IPS-NIHi7 (cell line): ENCODE measurements at regions not wholly inside any gene's neighbourhood (a gene's known extent, or its start where the extent isn't known, plus 50 kb on each side); places are given as distances from the start of the nearest gene placed in this dataset.
"Not testable (repeated sequence)": the region's sequence is repeated elsewhere in the genome, so short reads cannot be mapped to it uniquely, and the experiment has no call there.

ENCODE experiments used
- DNase-seq: peaks from one replicate; pipeline ENCODE4 v3.0.0; 2012; ENCODE audit warnings: mixed read lengths; ENCODE audit errors: extremely low spot score

DNA sequence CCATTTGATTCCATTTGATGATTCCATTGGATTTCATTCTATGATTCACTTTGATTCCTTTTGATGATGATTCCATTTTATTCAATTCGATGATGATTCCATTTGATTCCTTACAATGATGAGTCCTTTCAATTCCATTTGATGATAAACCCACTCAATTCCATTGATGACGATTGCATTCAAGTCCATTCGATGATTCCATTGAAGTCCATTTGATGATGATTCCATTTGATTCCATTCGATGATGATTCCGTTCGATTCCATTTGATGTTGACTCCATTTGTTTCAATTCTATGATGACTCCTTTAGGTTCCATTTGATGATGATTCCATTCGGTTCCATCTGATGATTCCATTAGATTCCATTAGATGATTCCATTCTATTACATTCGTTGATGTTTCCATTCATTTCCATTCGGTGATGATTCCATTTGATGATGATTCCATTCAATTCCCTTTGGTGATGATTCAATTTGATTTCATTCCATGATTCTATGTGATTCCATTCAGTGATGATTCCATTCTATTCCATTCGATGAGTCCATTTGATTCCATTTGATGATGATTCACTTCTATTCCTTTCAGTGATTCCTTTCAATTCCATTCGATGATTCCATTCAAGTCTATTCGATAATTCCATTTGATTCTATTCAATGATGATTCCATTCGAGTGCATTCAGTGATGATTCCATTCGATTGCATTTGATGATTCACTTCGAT lies 1106.0 kb downstream of the RPIA start:
- DNase-seq = no peak

DNA sequence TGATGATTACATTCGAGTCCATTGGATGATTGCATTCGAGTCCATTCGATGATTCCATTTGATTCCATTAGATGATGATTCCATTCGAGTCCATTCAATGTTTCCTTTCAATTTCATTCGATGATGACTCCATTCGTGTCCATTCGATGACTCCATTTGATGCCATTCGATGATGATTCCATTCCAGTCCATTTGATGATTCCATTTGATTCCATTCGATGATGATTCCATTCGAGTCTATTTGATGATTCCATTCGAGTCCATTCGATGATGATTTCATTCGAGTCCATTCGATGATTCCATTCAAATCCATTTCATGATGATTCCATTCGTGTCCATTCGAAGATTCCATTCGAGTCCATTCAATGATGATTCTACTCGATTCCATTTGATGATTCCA lies 1109.7 kb downstream of the RPIA start:
- DNase-seq = not testable (repeated sequence)

DNA sequence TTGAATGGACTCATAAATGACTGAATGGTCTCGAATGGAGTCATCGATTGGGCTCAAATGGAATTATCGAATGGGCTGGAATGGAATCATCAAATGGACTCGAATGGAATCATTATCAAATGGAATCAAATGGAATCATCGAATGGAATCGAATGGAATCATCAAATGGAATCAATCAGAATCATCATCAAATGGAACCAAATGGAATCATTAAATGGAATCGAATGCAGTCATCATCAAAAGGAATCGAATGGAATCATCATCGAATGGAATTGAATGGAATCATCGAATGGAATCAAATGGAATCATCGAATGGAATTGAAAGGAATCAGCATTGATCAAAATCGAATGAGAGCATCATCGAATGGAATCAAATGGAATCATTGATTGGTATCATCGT lies 1114.9 kb downstream of the RPIA start:
- DNase-seq = not testable (repeated sequence)

DNA sequence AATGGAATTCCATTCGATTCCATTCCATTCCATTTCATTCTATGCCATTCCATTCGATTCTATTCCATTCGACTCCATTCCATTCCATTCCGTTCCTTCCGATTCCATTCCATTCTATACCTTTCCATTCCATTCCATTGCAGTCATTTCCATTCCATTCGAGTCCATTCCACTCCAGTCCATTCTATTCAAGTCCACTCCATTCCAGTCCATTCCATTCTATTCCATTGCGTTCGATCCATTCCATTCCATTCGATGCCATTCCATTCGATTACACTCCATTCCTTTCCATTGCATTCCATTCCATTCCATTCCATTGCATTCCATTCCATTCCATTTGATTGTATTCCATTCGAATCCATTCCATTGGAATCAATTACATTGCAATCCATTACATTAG lies 1119.8 kb downstream of the RPIA start:
- no peak for DNase-seq

DNA sequence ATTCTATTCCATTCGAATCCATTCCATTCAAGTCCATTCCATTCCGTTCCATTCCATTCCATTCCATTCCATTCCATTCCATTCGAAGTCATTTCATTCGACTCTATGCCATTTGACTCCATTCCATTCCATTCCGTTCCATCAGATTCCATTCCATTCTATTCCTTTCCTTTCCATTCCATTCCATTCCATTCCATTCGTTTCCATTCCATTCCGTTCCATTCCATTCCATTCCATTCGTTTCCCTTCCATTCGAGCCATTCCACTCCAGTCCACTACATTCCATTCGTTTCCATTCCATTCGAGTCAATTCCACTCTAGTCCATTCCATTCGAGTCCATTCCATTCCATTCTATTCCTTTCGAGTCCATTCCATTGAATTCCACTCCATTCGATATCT lies 1120.4 kb downstream of the RPIA start:
- DNase-seq = not testable (repeated sequence)

DNA sequence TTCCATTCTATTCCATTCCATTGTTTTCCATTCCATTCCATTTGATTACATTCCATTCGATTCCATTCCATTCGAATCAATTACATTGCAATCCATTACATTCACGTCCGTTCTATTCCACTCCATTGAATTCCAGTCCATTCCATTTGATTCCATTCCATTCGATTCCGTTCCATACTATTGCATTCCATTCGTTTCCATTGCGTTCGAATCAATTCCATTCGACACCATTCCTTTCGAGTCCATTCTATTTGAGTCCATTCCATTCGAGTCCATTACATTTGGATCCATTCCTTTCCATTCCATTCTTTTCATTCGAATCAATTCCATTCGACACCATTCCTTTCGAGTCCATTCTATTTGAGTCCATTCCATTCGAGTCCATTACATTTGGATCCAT lies 1122.9 kb downstream of the RPIA start:
- DNase-seq = not testable (repeated sequence)

DNA sequence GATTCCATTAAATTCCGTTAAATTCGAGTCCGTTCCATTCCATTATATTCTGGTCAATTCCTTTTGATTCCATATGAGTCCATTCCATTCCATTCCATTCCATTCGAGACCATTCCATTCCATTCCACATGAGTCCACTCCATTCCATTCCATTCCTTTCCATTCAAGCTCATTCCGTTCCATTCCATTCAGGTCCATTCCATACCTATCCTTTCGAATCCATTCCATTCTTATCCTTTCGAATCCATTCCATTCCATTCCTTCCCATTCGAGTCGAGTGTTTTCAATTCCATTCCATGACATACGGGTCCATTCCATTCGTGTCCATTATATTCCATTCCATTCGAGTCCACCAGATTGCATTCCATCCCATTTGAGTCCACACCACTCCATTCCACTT lies 1127.4 kb downstream of the RPIA start:
- DNase-seq = no peak

DNA sequence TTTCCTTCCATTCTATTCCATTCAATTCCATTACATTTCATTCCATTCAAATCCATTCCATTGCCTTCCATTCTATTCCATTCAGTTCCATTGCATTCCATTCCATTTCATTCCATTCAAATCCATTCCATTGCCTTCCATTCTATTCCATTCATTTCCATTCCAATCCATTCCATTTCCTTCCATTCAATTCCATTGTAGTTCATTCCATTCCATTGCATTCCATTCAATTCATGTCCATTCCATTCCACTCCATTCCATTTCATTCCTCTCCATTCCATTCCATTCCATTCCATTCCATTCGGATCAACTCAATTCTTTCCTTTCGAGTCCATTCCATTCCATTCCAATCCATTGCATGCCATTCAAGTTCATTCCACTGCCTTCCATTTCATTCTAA lies 1128.3 kb downstream of the RPIA start:
- no peak for DNase-seq

DNA sequence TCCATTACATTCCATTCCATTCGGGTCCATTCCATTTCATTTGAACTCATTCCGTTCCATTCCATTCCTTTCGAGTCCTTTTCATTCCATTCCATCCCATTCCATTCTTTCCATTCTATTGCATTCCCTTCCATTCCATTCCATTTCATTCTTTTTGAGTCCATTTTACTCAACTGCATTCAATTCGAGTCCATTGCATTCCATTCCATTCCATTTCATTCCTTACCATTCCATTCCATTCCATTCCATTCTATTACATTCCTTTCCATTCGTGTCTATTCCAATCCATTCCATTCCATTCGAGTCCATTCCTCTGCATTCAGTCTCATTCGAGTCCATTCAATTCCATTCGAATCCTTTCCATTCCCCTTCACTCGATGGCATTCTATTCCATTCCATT lies 1128.8 kb downstream of the RPIA start:
- DNase-seq = no peak

DNA sequence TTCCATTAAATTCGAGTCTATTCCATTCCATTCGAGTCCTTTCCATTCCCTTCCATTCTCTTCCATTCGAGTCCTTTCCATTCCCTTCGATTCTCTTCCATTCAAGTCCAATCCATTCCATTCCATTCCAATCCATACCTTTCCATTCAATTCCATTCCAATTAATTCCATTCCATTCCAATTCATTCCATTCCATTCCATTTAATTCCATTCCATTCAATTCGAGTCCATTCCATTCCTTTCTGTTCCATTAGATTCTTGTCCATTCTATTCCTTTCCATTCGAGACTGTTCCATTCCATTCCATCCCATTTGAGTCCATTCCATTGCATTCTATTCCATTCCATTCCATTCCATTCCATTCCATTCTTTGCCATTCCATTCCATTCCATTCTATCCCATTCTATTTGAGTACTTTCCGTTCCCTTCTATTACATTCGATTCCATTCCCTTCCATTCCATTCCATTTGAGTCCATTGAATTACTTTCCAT lies 1130.0 kb downstream of the RPIA start:
- DNase-seq = no peak

DNA sequence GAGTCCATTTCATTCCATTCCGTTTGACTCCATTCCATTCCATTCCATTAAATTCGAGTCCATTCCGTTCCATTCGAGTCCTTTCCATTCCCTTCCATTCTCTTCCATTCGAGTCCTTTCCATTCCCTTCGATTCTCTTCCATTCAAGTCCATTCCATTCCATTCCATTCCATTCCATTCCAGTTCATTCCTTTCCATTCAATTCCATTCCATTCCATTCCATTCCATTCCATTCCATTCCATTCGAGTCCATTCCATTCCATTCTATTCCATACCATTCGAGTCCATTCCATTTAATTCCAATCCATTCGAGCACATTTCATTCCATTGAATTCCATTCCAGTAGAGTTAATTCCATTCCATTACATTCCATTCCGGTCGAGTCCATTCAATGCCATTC lies 1130.9 kb downstream of the RPIA start:
- DNase-seq = not testable (repeated sequence)

DNA sequence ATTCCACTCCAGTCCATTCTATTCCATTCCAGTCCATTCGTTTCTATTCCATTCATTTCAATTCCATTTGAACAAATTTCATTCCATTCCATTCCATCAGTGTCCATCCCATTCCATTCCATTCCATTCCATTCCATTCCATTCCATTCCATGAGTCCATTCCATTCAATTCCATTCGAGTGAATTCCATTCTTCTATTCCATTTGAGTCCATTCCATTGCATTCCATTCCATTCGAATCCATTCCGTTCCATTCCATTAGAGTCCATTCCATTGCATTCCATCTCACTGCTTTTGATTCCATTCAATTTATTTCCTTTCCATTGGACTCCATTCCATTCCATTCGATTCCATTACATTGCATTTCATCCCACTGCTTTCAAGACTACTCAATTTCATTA lies 1132.1 kb downstream of the RPIA start:
- DNase-seq = no peak

DNA sequence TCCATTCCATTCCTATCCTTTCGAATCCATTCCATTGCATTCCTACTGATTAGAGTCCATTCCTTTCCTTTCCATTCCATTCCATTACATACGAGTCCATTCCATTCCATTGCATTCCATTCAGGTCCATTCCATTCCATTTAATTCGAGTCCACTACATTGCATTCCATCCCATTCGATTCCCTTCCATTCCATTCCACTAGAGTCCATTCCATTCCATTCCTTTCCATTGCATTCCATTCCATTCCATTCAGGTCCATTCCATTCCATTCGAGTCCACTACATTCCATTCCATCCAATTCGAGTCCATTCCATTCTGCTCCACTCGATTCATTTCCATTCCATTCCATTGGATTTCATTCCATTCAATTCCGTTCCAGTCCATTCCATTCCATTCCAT lies 1133.6 kb downstream of the RPIA start:
- no peak for DNase-seq

DNA sequence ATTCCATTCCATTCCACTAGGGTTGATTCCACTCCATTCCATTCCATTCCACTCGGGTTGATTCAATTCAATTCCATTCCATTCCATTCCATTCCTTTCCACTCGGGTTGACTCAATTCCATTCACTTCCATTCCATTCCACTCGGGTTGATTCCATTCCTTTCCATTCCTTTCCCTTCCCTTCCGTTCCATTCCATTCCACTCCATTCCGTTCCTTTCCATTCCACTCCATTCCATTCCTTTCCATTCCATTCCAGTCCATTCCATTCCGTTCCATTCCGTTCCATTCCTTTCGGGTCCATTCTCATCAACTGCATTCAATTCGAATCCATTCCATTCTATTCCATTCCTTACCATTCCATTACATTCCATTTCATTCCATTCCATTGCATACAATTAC lies 1135.3 kb downstream of the RPIA start:
- not testable (repeated sequence) for DNase-seq

DNA sequence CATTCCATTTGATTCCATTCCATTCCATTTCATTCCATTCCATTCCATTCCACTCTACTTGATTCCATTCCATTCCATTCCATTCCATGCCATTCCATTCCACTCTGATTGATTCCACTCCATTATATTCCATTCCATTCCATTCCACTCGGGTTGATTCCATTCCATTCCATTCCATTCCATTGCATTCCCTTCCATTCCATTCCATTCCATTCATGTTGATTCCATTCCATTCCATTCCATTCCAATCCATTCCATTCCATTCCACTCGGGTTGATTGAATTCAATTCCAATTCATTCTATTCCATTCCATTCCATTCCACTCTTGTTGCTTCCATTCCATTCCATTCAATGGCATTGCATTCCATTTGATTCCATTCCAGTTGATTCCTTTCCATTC lies 1136.4 kb downstream of the RPIA start:
- DNase-seq = not testable (repeated sequence)

DNA sequence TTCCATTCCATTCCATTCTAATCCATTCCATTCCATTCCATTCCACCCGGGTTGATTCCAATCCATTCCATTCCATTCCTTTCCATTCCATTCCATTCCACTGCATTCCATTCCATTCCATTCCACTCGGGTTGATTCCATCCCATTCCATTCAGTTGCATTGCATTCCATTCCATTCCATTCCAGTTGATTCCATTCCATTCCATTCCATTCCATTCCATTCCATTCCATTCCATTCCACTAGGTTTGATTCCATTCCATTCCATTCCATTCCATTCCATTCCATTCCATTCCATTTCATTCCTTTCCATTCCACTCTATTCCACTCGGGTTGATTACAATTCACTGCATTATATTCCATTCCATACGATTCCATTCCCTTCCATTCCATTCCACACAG lies 1136.9 kb downstream of the RPIA start:
- DNase-seq = not testable (repeated sequence)

DNA sequence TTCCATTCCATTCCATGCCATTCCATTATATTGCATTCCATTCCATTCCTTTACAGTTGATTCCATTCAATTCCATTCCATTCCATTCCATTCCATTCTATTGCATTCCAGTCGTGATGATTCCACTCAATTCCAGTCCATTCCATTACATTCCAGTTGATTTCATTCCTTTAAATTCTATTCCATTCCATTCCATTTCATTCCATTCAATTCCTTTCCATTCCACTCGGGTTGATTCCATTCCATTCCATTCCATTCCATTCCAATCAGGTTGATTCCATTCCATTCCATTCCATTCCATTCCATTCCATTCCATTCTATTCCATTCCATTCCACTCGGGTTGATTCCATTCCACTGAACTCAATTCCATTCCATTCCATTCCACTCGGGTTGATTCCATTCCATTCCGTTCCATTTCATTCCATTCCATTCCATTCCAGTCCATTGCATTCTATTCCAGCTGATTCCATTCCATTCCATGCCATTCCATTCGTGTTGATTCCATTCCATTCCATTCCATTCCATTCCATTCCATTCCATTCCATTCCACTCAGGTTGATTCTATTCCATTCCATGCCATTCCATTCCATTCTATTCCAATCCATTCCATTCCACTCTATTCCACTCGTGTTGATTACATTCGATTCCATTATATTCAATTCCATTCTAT lies 1137.6 kb downstream of the RPIA start:
- not testable (repeated sequence) for DNase-seq

DNA sequence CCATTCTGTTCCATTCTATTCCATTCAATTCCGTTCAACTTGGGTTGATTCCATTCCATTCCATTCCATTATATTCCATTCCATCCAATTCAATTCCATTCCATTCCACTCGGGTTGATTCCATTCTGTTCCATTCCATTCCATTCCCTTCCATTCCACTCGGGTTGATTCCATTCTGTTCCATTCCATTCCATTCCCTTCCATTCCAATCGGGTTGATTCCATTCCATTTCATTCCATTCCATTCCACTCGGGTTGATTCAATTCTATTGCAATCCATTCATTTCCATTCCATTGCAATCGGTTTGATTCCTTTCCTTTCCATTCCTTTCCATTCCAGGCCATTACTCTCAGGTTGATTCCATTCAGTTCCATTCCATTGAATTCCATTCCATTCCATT lies 1138.4 kb downstream of the RPIA start:
- DNase-seq = no peak

DNA sequence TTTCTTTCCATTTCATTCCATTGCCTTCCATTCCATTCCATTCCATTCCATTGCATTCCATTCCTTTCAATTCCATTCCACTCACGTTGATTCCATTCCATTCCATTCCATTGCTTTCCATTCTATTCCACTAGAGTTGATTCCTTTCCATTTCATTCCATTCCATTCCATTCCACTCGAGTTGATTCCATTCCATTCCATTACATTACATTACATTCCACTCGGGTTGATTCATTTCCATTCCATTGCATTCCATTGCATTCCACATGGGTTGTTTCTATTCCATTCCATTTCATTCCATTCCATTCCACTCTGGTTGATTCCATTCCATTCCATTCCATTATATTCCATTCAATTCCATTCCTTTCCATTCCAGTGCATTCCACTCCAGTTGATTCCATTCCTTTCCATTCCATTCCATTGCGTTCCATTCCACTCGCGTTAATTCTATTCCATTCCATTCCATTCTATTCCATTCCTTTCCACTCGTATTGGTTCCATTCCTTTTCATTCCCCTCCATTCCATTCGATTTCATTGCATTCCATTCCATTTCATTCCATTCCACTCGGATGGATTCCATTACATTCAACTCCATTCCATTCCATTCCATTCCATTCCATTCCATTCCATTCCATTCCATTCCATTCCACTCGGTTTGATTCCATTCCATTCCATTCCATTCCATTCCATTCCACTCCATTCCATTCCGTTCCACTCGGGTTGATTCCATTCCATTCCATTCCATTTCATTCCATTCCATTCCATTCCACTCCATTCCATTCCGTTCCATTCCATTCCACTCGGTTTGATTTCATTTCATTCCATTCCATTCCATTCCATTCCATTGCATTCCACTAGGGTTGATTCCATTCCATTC lies 1139.1 kb downstream of the RPIA start:
- not testable (repeated sequence) for DNase-seq

DNA sequence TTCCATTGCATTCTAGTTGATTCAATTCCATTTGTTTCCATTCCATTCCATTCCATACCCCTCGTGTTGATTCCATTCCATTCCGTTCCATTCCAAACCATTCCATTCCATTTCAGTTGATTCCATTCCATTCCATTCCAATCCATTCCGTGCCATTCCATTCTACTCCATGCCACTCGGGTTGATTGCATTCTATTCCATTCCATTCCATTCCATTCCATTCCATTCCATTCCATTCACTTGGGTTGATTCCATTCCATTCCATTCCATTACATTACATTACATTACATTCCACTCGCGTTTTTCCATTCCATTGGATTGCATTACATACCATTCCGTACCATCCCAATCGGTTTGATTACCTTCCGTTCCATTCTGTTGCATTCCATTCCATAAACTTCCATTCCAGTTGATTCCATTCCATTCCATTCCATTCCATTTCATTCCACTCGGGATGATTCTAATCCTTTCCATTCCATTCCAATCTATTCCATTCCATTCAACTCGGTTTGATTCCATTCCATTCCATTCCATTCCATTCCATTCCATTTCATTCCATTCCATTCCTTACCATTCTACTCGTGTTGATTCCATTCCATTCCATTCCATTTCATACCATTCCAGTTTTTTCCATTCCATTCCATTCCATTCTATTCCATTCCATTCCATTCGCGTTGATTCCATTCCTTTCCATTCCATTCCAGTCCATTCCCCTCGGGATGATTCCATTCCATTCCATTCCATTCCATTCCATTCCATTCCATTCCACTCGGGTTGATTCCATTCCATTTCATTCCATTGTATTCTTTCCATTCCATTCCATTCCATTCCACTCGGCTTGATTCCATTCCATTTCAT lies 1140.4 kb downstream of the RPIA start:
- DNase-seq = no peak

DNA sequence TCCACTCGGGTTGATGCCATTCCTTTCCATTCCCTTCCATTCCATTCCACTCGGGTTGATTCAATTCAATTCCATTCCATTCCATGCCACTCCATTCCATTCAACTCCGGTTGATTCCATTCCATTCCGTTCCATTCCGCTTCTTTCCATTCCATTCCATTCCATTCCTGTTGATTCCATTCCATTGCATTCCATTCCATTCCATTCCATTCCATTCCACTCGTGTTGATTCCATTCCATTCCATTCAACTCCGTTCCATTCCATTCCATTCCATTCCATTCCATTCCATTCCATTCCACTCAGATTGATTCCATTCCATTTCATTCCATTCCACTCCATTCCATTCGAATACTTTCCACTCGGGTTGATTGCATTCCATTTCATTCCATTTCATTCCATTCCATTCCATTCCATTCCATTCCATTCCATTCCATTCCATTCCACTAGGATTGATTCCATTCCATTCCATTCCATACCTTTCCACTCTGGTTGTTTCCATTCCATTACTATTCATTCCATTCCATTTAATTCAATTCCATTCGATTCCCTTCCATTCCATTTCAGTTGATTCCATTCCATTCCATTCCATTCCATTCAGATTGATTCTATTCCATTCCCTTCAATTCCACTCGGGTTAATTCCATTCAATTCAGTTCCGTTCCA lies 1141.8 kb downstream of the RPIA start:
- DNase-seq = no peak
